Nephron progenitor cell (in vitro differentiated cells): ENCODE measurements at regions not wholly inside any gene's neighbourhood (a gene's known extent, or its start where the extent isn't known, plus 50 kb on each side); places are given as distances from the start of the nearest gene placed in this dataset.

ENCODE experiments used
- DNase-seq: peaks from one replicate; pipeline ENCODE4 v3.0.0; 2021
- H3K27ac Mint-ChIP-seq: 2 replicates; pipeline ENCODE4 v1.8.0; 2021; ENCODE audit warnings: mild to moderate bottlenecking, moderate library complexity, mixed read lengths
- H3K27me3 Mint-ChIP-seq: 2 replicates; pipeline ENCODE4 v1.8.0; 2021; ENCODE audit warnings: mild to moderate bottlenecking, low read depth, mixed read lengths; ENCODE audit not compliant: poor library complexity
- H3K36me3 Mint-ChIP-seq: 2 replicates; pipeline ENCODE4 v1.8.0; 2021; ENCODE audit warnings: low read depth, mixed read lengths
- H3K4me1 Mint-ChIP-seq: 2 replicates; pipeline ENCODE4 v1.8.0; 2021; ENCODE audit warnings: mixed read lengths
- H3K4me3 Mint-ChIP-seq: 2 replicates; pipeline ENCODE4 v1.8.0; 2021; ENCODE audit warnings: mild to moderate bottlenecking, moderate library complexity, mixed read lengths
- H3K9me3 Mint-ChIP-seq: 2 replicates; pipeline ENCODE4 v1.8.0; 2021; ENCODE audit warnings: mild to moderate bottlenecking, moderate library complexity, mixed read lengths
- TF ChIP-seq, protein P1 (sequence below): fragments of 200-600 bp; sonication (generic); IDR thresholded peaks from 2 replicates; pipeline ENCODE4 v1.5.0; 2021; ENCODE audit warnings: antibody characterized with exemption

- Mint-ChIP-seq H3K27me3 (no peaks in the 10 kb centered on the region), H3K9me3 (no peaks in the 10 kb centered on the region), H3K27ac (no peak overlapping the region), H3K4me3 (no peak overlapping the region), H3K36me3 (no peaks in the 10 kb centered on the region), H3K4me1 (no peaks in the 10 kb centered on the region)
- no peak for DNase-seq
- TF ChIP-seq, protein P1, sequence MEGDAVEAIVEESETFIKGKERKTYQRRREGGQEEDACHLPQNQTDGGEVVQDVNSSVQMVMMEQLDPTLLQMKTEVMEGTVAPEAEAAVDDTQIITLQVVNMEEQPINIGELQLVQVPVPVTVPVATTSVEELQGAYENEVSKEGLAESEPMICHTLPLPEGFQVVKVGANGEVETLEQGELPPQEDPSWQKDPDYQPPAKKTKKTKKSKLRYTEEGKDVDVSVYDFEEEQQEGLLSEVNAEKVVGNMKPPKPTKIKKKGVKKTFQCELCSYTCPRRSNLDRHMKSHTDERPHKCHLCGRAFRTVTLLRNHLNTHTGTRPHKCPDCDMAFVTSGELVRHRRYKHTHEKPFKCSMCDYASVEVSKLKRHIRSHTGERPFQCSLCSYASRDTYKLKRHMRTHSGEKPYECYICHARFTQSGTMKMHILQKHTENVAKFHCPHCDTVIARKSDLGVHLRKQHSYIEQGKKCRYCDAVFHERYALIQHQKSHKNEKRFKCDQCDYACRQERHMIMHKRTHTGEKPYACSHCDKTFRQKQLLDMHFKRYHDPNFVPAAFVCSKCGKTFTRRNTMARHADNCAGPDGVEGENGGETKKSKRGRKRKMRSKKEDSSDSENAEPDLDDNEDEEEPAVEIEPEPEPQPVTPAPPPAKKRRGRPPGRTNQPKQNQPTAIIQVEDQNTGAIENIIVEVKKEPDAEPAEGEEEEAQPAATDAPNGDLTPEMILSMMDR: no peak
Observed at GRCh38 chr5:44714871-44715561, 93.7 kb upstream of the MRPS30 start.

DNA sequence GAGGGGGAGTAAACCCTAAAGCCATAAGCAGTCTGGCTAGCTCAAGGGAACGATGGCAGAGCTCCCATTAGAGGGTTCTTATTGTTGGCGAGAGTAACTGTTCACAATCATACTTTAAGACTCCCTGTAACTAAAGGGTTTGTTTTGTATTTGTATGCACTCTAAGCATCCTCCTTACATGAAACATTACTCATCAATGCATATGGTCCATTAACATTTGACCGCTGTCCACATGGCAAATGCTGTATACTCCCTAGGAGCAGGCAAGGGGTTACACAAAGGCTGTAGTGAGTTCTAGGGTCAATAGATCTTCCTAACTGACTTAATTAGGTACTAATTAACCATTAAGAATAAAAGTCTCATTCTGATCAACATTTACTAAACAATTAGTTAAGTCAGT, 95.3 kb upstream of the MRPS30 start:
- Mint-ChIP-seq H3K27me3 (no peaks in the 10 kb centered on the region), H3K27ac (no peak overlapping the region), H3K36me3 (no peaks in the 10 kb centered on the region), H3K4me3 (no peak overlapping the region), H3K9me3 (no peaks in the 10 kb centered on the region), H3K4me1 (no peaks in the 10 kb centered on the region)
- TF ChIP-seq, protein P1: no peak
- DNase-seq: no peak

DNA sequence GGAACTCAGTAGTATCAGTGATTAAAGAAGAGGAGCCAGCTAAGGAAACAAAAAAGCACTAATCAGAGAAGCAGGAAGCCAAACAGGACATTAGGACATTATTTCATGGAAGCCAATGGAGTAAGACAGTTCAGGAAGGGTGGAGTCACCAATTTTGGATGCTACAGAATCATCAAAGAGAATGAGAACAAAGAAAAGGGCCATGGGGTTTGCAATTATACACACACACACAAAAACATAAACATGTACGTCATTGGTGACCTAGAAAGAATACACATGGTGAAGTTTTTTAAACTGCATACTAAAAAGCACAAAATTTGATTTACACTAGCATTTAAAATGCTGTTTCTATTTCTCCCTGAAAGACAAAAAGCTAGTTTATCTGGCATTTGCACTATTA, 96.8 kb upstream of the MRPS30 start:
- TF ChIP-seq, protein P1: no peak
- Mint-ChIP-seq H3K4me3 (no peak overlapping the region), H3K27me3 (no peaks in the 10 kb centered on the region), H3K9me3 (peaks cover 6% of the 10 kb centered on the region), H3K4me1 (no peaks in the 10 kb centered on the region), H3K36me3 (no peaks in the 10 kb centered on the region), H3K27ac (no peak overlapping the region)
- no peak for DNase-seq

DNA sequence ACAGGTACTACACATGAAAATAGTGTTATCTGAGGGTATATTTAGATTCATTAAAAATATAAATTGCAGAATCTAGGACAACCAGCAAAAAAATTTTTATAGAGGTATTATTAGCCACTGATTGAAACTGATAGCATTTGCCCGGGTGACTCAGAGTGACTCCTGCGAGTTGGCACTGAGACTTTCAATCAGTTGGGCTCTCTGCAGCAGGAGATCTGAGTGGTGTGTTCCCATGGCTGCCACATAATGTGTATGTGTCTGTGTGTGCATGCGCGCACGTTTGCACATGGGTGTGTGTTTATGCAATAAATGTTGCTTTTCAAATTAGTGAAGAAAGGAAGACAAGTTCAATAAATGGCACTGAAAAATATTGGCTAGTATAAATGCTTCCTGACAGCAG, 100.1 kb upstream of the MRPS30 start:
- TF ChIP-seq, protein P1: no peak
- H3K9me3 Mint-ChIP-seq: peaks cover 6% of the 10 kb centered on the region
- no peaks in the 10 kb centered on the region for H3K36me3 Mint-ChIP-seq
- H3K27me3 Mint-ChIP-seq: no peaks in the 10 kb centered on the region
- H3K4me1 Mint-ChIP-seq: no peaks in the 10 kb centered on the region
- DNase-seq: no peak
- no peak overlapping the region for H3K4me3 Mint-ChIP-seq
- no peak overlapping the region for H3K27ac Mint-ChIP-seq

DNA sequence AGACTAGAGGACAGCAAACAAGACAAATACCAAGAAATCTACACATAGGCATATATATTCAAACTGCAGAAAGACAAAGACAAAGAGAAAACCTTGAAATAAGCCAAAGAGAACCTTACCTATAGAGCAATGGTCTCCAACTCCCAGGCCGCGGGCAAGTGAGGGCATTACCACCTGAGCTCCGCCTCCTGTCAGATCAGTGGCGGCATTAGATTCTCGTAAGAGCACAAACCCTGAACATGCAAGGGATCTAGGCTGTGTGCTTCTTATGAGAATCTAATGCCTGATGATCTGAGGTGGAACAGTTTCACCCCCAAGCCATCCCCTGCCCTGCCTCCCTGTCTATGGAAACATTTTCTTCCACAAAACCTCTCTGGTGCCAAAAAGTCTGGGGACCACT, 101.0 kb upstream of the MRPS30 start:
- TF ChIP-seq, protein P1: no peak
- Mint-ChIP-seq H3K27ac (no peak overlapping the region), H3K4me3 (no peak overlapping the region), H3K4me1 (no peaks in the 10 kb centered on the region), H3K36me3 (no peaks in the 10 kb centered on the region), H3K9me3 (peaks cover 6% of the 10 kb centered on the region), H3K27me3 (no peaks in the 10 kb centered on the region)
- no peak for DNase-seq

- H3K4me3 Mint-ChIP-seq: no peak overlapping the region
- no peaks in the 10 kb centered on the region for H3K4me1 Mint-ChIP-seq
- H3K27ac Mint-ChIP-seq: no peak overlapping the region
- H3K36me3 Mint-ChIP-seq: no peaks in the 10 kb centered on the region
- no peak for DNase-seq
- peaks cover 3% of the 10 kb centered on the region for H3K27me3 Mint-ChIP-seq
- H3K9me3 Mint-ChIP-seq: no peaks in the 10 kb centered on the region
- TF ChIP-seq, protein P1: no peak
Observed at GRCh38 chr5:44697025-44697424, 111.7 kb upstream of the MRPS30 start.
